ENCODE measurements at regions not wholly inside any gene's neighbourhood (a gene's known extent, or its start where the extent isn't known, plus 50 kb on each side); places are given as distances from the start of the nearest gene placed in this dataset.

DNA sequence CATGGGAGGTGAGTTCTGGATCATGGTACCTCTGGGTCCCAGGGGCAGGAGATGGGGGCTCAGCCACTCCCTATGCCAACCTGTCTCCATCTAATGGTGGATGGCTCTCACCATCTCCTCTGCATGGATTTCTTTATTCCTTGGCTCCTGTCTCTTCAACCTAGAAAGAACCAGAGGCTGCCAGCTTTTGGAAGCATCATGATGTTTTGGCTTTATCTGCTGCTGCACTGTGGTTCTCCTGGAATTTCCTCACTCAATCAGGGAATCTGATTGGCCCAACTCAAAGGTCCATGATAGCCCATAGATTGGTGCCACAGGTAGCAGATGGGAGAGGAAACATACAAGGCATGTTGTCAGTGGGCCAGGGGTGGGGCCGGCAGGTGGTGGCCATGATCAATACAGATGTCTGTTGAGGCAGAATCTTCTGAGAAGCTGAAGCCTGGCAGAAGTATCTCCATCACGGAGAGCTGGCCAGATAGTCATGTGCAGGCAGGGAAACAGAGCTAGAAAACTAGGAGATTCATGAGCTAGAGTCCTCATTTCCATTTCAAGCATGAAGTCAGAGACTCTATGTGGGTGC, 158.2 kb downstream of the MACROH2A1 start:
- intact Hi-C loops (cut with micrococcal nuclease) = no loop called here
- H3K4me3 ChIP-seq = no peak overlapping the region
- no peaks in the 10 kb centered on the region for H3K27me3 ChIP-seq (ENCODE audit: low read depth)
- no peak for DNase-seq
- no peaks in the 10 kb centered on the region for H3K9me3 ChIP-seq (replicated peaks)
- no peak overlapping the region for H3K27ac ChIP-seq (replicated peaks)
- TF ChIP-seq, protein P1, sequence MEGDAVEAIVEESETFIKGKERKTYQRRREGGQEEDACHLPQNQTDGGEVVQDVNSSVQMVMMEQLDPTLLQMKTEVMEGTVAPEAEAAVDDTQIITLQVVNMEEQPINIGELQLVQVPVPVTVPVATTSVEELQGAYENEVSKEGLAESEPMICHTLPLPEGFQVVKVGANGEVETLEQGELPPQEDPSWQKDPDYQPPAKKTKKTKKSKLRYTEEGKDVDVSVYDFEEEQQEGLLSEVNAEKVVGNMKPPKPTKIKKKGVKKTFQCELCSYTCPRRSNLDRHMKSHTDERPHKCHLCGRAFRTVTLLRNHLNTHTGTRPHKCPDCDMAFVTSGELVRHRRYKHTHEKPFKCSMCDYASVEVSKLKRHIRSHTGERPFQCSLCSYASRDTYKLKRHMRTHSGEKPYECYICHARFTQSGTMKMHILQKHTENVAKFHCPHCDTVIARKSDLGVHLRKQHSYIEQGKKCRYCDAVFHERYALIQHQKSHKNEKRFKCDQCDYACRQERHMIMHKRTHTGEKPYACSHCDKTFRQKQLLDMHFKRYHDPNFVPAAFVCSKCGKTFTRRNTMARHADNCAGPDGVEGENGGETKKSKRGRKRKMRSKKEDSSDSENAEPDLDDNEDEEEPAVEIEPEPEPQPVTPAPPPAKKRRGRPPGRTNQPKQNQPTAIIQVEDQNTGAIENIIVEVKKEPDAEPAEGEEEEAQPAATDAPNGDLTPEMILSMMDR (IDR thresholded peaks at IDR 0.05; ENCODE audit: borderline replicate concordance) = no peak
- no peaks in the 10 kb centered on the region for H3K36me3 ChIP-seq
- peaks cover 44% of the 10 kb centered on the region for H3K4me1 ChIP-seq

DNA sequence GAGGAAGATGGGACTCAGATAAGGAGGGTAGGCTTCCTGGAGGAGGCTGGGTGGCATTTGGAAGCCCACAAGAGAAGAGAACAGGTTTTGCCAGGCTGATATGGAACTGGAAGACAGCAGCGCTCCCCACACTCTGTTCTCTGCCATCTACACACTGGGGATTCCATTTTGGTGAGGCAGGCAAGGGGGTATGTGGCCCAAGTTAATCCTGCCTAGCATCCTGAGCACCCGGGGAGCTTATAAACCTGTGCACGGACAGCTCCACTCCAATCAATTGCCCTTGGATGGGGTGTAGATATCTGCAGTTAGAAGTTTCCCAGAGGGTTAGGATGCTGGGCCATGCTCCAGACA, 158.8 kb downstream of the MACROH2A1 start:
- Histone ChIP-seq H3K27ac (replicated peaks) (no peak overlapping the region), H3K4me1 (peaks cover 38% of the 10 kb centered on the region), H3K4me3 (no peak overlapping the region), H3K9me3 (replicated peaks) (no peaks in the 10 kb centered on the region), H3K27me3 (ENCODE audit: low read depth) (no peaks in the 10 kb centered on the region), H3K36me3 (no peaks in the 10 kb centered on the region)
- intact Hi-C loops (cut with micrococcal nuclease) = no loop called here
- no peak for DNase-seq
- TF ChIP-seq, protein P1 (IDR thresholded peaks at IDR 0.05; ENCODE audit: borderline replicate concordance) = no peak

DNA sequence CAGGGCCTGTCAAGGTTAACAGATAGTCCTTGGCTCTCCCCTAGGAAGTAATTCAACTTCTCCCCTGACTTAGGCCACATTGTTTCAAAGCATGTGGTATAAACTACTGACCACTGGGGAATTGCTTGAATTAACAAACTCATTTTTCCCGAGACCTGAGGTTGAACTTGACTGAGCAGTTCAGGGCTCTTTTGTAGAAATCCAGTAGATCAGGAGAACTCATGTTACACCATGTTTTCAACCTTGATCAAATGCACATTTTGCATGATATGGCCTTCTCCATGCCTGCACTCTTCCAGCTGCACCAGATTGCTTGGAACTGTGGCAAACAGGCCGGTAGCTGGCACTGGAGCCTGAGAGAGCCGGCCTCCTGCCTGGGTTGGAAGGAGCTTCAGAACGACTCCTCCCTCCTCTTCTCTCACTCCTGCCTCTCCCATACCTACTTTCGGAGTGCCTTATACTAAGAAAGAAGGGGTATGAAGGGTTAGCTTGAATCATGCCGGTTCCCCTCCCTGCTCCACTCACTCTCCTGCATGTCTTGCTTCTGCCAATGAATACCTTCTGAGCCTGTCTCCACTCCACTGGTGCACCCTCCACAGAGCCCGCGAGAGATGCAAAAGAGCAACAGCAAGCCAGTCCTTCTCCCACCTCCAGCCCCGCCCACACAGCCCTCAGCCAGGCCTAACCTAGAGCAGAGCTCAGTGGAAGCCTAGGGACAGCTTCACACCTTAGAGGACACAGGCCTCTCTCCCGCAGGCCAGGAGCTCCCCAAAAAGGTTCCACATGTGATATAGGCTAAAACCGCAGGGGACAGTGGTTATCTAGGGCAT, 159.4 kb downstream of the MACROH2A1 start:
- intact Hi-C loops (cut with micrococcal nuclease) = no loop called here
- Histone ChIP-seq H3K36me3 (no peaks in the 10 kb centered on the region), H3K4me3 (no peak overlapping the region), H3K27ac (replicated peaks) (no peak overlapping the region), H3K4me1 (peaks cover 37% of the 10 kb centered on the region), H3K27me3 (ENCODE audit: low read depth) (no peaks in the 10 kb centered on the region), H3K9me3 (replicated peaks) (no peaks in the 10 kb centered on the region)
- TF ChIP-seq, protein P1 (IDR thresholded peaks at IDR 0.05; ENCODE audit: borderline replicate concordance) = no peak
- no peak for DNase-seq

DNA sequence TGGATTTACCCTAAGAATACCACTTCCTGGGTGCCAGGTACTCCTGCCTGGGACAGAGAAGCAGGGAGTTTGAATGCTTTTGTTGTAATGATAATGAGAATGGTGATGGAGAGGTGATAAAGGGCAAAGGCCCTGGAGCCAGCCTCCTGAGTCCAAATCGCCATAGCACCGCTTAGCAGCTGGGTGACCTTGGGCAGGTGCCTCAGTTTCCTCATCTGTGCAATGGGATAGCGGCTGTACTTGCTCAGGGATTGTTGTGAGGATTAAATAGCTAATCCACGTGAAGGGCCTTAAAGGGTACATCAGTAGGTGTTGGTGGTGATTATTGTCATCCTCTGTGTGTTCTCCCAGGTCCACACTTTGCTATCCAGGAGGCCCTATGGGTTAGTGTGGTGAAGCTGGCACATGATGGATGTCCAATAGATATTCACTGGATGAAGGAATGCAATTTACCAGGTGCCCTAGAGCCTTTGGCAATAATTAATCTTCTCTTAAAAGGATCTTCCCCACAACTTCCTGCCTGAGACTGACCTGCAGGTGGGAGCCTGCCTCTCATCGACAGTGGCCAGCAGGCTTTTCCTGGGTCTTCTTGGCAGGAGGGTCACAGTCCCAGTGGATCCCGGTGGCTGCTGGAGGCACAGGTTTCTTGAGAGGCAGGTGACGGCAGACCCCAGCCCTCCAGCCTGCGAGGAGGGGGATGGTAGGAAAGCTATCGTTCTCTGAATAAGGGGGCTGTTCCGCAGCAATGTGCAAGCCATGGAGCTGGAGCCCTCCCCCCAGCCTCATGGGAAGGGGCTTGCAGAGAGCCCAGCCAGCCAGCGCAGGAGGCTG, 160.2 kb downstream of the MACROH2A1 start:
- intact Hi-C loops (cut with micrococcal nuclease) = no loop called here
- H3K4me3 ChIP-seq = no peak overlapping the region
- DNase-seq = no peak
- no peaks in the 10 kb centered on the region for H3K9me3 ChIP-seq (replicated peaks)
- no peak overlapping the region for H3K27ac ChIP-seq (replicated peaks)
- no peaks in the 10 kb centered on the region for H3K27me3 ChIP-seq (ENCODE audit: low read depth)
- TF ChIP-seq, protein P1 (IDR thresholded peaks at IDR 0.05; ENCODE audit: borderline replicate concordance) = no peak
- peaks cover 37% of the 10 kb centered on the region for H3K4me1 ChIP-seq
- H3K36me3 ChIP-seq = no peaks in the 10 kb centered on the region

DNA sequence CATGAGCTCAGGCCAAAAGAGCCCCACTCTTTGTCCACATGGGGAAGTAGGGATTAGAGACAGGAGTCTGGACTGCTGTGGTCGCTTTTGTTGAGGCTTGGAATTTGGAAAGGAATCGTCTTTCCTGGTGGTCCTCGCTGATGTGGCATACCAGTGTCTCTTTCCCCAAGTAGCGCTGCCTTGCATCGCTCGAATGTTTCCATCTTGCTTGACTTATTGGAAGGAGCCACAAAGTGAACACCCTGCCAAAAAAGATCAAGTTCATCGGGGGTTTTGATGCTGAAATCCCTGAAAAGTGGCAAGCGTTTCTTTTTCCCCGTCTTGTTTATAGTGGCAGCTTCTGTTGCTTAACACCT, 161.3 kb downstream of the MACROH2A1 start:
- H3K9me3 ChIP-seq (replicated peaks) = no peaks in the 10 kb centered on the region
- H3K4me1 ChIP-seq = peaks cover 35% of the 10 kb centered on the region
- intact Hi-C loops (cut with micrococcal nuclease) = no loop called here
- no peaks in the 10 kb centered on the region for H3K27me3 ChIP-seq (ENCODE audit: low read depth)
- no peak overlapping the region for H3K27ac ChIP-seq (replicated peaks)
- no peaks in the 10 kb centered on the region for H3K36me3 ChIP-seq
- TF ChIP-seq, protein P1 (IDR thresholded peaks at IDR 0.05; ENCODE audit: borderline replicate concordance) = no peak
- no peak for DNase-seq
- H3K4me3 ChIP-seq = no peak overlapping the region

Measured in left ventricle myocardium inferior (tissue), 1 donor.